HG03045 (cell line): ENCODE measurements at regions not wholly inside any gene's neighbourhood (a gene's known extent, or its start where the extent isn't known, plus 50 kb on each side); places are given as distances from the start of the nearest gene placed in this dataset.
"Not testable (repeated sequence)": the region's sequence is repeated elsewhere in the genome, so short reads cannot be mapped to it uniquely, and the experiment has no call there.

Experiments
- ATAC-seq: cut with Tn5 transposase; IDR thresholded peaks from one replicate; pipeline ENCODE4 v1.9.1; 2021; ENCODE audit warnings: mild to moderate bottlenecking, moderate library complexity; ENCODE audit not compliant: unreplicated experiment

DNA sequence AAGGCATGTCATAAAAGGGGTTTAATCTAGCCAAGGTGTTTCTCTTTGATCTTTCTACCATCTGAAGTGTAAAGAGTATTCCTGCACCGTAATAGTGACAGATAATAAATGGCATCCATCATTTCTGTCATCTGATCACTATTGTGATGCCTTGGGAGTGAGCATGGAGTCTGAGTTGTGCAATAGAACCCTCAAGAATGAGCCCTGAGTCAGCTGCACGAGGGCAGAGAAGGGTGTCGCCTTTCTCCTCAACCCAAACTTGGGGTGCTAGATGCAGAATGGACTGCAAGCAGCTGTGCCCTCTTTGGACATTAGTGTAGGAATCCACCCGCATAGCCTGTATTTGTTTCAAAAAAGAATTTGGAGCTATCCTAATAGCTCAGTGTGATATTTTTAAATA lies 115.2 kb downstream of the ZNF37A start:
- no peak for ATAC-seq

DNA sequence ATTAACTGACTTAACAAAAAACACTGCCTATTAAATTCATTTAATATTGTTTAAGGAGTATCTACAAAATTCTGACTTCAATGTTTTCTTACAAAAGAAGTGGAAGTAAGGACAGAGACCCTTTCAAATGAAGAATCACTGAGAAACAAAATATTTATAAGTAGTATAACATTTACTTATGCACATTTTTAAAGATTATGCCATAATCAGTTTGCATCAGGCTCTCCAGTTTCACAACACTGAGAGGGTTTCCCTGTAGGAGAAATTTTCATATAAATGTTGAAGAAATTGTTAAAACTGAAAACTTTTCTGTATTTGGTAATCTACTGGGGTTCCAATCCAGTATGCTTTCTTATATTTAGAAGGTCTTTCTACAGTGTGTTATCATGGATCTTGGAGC lies 115.6 kb downstream of the ZNF37A start:
- not testable (repeated sequence) for ATAC-seq

DNA sequence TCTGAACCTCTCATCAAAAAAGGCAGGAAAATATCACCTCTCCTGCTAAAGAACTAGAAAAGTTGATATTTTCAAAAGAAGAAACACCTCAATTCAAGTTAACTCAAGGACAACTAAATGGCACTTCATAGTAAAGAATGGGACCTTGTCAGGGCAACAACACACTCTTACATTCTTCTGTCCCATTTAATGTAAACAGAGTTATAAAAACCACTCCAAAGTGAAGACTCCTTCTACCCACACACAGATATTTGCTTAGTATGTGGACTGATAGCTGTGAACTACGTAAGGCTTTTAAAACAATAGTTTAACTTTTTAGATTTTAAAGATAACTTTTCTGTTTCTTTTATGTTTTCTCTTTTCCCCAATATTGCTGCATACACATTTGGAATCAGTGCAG lies 118.3 kb downstream of the ZNF37A start:
- ATAC-seq = no peak

DNA sequence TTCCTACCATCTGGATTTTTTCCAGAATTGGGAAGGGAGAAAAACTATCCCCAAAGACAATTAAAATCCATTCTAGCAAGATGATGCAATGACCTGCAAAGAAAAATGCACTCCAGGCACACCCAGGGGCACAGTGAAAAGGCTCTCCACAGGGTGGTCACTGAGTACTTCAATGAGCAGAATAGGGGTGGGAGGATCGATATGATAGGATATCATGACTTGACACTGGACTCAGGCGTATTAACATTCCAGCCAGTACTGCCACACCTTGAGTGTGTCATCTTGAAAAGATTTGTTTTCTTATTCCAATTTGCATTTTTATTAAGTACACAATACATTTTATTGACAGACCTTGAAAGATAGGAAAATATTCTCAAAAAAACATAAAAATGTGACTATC lies 132.2 kb downstream of the ZNF37A start:
- ATAC-seq = no peak

DNA sequence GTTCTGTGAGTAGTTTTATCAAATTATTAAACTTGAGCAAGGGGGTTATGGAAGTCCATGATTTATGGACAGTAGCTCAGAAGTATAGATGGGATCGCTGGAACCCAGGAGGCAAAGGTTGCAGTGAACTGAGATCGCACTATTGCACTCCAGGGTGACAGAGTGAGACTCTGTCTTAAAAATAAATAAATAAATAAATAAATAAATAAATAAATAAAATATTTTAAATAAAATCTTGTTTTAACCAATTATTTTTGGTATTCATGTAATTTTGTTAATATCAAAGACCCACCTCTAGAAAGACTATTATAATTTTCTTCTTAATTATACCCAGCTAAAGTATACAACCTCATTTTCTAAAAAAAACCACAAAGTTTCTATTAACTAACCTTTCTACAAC lies 134.3 kb downstream of the ZNF37A start:
- no peak for ATAC-seq

DNA sequence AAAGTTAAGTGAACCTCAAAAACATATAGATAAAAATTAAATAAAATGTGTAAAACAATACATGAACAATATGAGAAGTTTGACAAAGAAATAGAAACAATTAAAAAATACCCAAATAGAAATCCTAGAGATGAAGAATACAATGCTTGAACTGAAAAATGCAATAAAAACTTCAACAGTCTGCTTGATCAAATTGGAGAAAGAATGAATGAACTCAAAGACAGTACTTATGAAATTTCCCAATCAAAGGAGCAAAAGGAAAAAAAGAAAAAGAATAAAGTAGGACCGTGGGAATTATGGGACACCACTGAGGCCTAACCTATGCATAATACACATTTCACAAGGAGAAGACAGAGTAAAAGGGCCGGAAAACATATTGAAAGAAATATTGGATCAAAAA lies 144.3 kb downstream of the ZNF37A start:
- not testable (repeated sequence) for ATAC-seq

DNA sequence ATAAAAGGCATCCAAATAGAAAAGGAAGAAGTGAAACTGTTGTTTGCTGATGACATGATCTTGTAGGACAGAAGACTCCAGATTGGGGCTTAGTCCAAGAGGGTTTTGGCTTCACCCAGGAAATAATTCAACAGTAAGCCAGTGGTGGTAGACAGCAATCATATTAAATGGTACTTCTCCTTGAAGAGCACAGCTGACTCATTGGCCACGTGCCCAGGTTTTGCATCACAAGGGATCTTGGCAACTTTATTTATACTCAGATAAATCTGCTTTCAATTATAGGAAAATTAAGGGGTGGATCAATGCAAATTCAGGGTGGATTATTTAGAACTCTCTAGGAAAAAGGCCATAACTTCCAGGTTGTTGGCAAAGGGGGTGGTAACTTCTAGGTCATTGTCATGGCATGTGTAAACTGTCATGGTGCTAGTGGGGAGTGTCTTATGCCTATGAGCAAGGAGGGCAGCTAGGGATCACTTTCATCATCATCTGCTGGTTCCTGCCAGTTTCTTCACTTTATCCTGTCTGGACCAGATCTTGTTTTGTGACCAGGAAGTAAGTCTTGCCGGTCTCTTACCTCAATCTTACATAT lies 148.0 kb downstream of the ZNF37A start:
- not testable (repeated sequence) for ATAC-seq

DNA sequence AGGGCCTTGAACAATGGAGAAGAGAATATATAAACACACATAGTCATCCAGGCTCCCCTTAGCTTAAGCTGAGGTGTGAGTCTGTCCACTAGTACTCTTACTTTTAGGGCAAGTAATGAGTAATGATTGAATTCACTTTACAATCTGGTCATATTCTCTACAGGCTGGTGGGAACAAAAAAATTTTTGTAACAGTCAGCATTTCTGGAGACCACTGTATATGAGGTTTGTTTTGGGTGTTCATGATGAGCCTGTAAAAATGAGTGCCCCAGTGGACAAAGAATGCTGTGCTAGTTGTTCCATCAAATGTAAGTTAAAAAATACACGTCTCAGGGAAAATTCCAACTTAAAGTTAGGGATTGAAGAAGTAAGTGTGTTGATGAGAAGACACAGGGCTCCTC lies 154.0 kb downstream of the ZNF37A start:
- not testable (repeated sequence) for ATAC-seq

DNA sequence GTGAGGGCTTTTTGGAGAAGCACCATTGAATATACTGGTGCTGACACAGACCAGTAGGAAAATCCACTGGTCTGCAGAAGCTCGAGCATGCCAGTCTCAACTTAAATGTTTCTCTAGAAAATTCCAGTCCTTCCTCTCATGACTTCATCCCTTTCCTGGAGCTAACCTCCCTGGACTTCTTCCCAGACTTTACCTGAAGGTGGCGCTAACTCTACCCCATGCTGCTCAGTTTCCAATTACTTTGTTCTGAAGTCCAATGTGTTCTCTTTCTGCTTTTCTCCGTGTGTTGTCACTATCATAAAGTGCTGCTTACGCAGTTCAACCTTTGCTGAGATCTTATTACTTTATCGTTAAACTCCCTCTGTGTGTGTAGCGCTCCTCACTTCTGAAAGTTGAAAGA lies 158.4 kb downstream of the ZNF37A start:
- ATAC-seq = not testable (repeated sequence)

DNA sequence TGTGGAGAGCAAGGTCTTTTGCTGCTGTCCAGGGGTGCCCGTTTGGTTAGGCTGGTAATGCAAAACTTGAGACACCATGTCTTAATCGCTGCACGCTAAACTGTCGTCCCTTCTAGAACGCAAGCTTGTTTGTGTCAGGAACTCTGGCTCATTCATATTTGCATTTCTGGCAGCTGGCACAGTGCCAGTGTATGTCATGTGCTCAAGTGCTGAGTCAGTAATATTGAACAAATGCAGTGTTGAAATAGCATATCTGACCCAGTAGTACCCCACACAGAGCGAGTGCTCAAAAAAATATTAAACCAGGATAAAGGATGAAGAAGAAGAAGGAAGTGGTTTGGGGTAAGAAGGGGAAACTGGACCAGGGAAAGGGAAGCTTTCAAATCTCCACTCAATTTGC lies 173.4 kb downstream of the ZNF37A start:
- not testable (repeated sequence) for ATAC-seq

DNA sequence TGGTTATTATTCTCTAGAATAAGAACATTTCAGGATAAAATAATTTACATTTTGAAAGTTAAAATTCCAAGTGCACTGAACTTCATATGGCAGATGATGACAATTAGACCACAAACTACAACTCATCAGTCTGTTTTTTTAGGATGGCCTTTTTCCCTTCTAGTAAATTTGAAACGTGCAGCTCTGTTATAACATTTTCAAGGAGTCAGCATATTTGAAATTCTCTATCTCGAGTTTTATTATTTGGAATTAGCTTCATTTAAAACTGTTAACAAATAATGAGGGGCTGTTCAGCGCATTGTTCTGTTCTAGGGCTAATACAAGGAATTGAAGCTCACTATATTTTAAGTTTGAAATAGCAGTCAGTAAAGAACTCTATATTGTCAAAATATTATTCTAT lies 176.9 kb downstream of the ZNF37A start:
- ATAC-seq = not testable (repeated sequence)

DNA sequence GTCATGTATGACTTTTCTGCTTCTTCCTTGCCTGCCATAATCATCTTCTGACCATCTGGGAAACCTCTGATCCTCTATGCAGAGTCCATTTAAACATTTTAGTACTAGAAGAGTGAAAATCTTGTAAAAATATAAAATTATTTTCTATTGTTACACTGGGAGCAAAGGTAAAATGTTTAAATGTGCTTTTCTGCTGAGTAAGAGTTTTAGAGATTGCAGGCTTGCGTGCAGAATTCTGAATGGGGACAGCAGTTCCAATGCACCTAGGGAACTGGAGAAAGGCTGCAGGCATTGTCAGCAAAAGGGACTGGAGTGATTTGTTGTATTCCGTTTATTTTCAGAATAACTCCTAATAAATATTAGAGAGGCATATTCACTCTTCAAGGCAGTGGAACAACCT lies 180.7 kb downstream of the ZNF37A start:
- not testable (repeated sequence) for ATAC-seq

DNA sequence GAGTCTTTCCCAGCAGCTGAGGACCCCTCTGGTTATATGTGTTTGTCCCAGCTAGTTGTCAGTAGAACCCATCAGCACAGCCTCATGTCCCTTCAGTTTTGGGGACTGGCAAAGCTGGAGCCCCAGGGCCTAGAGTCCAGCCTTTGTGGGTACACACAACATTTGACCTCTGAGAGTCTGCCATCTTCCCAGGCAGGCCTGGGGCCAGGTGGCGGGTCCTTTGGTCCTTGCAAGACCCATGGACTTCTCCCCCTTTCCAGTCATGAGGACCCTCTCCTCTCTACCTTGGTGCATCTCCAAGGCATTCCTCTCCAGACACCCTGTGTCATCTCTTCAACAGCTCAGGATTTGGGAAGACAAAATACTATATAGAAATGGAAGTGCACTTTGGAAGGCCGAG lies 198.4 kb downstream of the ZNF37A start:
- ATAC-seq = not testable (repeated sequence)

DNA sequence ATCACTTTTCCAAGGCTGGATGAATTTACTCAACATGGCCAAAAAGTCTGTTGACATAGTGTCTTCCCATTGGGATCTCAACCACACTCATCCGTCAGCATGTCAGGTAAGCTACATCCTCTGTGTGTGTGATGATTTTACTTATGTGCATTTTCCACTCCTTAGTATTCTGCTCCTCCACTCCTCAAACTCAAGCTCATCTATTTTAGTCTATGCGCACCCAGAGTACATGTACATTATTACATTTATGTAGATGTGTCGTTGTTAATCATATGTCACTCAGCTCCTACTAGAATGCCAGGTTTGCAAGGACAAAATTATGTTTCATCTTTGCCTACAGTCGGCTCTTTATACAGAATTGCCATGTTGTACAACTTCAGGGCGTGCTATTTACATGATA lies 216.0 kb downstream of the ZNF37A start:
- not testable (repeated sequence) for ATAC-seq

DNA sequence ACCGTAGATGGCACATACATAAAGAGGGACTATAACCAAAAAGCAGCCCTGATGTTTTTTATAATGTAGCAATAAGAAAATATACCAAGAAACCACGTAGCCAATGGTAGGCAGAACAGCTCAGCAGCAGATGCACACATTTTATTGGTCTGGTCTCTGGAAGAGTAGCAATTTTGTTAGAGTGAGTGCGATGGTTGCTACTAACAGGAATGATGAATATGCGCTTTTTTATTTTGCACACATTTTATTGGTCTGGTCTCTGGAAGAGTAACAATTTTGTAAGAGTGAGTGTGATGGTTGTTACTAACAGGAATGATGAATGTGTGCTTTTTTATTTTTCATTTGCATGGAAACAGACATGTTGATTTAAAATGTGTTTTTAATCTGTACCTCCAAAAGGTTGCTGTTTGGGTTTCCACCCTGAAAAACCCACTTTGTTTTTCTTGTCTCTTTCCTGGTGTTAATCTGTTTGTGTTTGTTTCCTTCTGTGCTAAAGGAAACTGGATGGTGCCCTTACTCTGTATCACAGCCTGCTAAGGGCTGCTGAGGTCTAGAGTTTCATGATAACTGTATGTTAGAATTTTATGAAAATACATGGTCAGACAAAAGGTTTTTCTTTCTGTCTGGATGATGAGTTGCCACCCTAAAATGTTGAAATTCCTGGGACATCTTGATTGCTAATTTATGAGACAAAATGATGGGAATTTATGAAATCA lies 221.1 kb downstream of the ZNF37A start:
- ATAC-seq = not testable (repeated sequence)

DNA sequence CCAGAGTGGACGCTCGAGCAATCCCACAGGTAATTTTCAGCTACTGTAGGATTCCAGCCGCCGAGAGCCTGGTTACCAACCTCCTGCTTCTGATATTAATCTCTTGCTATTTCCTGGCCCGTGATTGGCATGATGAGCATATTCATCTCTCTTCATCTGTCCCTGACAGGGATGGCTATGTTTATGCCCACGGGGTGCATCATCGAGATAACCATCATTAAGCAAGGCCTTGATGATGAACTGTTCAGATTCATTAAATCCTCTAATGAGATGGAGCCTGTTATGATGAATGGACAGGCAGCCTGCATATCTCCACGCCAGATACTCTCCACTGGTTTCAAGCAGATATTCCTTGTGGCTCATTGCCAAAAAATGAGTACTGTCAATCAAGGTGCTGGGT lies 227.3 kb downstream of the ZNF37A start:
- not testable (repeated sequence) for ATAC-seq

DNA sequence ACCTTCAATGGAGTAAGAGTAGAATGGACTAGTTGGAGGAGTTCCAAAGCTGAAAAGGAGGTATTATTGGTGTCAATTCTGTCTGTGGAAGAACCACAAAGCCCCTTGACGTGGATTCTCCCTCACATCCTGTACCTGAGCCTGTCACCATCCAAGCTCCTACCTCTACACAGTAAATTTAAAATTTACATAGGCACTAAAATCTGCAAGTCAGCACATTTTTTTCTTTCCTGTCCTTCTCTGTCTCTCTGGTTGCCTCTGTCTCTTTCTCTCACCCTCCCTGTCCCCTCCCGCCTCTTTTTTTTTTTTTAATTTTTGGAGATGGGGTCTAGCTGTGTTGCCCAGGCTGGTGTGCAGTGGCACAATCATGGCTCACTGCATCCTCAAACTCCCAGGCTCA lies 236.2 kb downstream of the ZNF37A start:
- ATAC-seq = not testable (repeated sequence)

DNA sequence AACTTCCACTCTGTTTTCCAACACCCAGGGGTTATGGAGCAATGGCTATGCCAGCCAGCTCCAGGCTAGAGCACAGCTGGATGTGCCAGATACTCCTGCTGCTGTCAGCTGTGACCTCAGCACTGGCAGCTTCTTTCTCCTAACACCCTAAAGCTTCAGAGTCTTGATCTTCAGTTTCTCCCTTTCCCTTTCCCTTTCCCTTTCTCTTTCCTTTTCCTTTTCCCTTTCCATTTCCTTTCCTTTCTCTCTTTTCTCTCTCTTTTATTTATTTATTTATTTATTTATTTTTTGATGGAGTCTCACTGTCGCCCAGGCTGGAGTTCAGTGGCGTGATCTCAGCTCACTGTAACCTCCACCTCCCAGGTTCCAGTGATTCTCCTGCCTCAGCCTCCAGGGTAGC lies 237.0 kb downstream of the ZNF37A start:
- ATAC-seq = not testable (repeated sequence)

DNA sequence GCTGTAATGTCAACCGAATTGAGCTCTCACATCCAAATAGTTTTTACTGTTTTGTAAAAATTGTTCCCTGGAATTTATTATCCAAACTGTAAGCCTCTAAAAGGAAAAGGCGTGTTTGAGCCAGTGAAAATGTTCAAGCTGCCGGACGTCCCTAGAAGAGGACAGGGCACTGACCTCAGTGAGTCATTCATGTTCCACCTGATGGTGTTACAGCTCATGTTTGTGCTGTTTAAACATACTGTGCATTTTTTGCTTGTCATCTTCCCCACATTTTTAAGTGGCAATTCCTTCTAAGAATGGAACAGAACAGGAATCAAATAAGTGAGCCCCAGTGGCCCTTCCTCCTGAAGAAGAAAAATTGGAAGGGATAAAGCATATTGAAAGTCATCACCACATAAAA lies 239.6 kb downstream of the ZNF37A start:
- ATAC-seq = not testable (repeated sequence)

DNA sequence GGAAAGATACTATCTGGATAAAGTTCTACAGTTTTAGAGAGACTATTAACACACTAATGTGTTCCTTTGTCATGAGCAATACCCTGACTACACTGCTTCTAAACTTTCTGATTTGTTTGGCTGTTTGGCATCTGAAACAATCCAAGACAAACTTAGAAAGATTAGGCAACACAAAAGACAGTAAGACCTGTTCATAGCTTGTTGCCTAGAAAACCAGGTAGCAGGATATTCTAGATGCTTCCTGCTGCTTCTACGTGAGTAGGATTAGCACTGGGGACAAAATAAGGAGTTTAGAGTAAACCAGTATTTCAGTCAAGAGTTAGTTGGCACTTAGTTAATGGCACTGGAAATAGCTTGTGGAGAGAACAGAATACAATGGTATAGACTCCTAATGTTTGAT lies 256.5 kb downstream of the ZNF37A start:
- not testable (repeated sequence) for ATAC-seq

DNA sequence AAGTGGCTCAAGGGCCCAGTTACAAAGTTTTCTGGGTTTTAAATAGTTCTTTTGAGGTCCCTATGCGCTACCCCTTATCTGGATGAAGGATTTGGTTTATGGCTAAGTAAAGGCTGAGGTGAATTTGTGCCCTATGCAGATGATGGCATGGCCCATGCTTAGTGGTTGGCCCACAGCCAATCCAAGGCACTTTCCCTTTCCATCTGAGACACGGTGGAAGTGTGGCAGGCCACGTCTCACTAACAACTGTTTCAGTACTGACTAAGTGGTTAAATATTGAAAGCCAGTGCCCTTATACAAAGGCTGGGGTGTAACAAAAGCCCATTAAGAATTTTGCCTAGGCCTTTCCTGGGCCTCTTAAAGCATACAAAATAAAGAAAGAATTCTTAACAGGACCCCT lies 260.3 kb downstream of the ZNF37A start:
- not testable (repeated sequence) for ATAC-seq

DNA sequence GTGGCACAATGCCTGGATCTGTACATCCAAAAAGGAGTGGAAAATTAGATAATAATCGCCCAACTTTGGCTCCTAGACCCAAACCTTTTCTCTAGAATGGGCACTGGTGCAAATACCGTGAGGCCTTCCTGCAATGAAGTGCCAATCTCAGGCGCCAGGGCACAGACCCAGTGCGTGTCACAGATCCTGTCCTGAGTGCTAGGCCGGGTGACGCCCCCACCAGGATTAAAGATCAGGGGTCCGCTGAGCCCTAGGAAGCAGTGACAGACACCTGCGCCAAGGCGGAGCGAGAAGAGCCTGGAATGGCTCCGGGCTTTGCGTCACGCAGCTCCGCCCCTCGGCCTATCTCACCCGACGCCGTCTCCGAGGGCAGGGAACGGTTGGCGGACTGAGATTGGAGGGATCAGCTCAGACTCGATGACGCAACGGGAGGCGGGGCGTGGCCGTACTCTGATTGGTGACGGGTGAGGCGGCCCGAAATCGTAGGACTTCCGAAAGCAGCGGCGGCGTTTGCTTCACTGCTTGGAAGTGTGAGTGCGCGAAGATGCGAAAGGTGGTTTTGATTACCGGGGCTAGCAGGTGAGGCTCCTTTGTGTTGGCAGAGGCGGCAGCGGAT lies 261.9 kb downstream of the ZNF37A start:
- ATAC-seq = peak; percentile 100
